Sigmoid colon (tissue), 4 donors: ENCODE measurements at regions not wholly inside any gene's neighbourhood (a gene's known extent, or its start where the extent isn't known, plus 50 kb on each side); places are given as distances from the start of the nearest gene placed in this dataset.

Experiments used
- CTCF ChIP-seq, 4 experiments: fragments of 450-650 bp in 3 of 4; fragments of 200-600 bp in 1 of 4; IDR thresholded peaks; one replicate each; pipeline ENCODE4 v1.5.1; 2016 to 2019; ENCODE audit warnings: antibody characterized with exemption in 4 of 4, mild to moderate bottlenecking in 3 of 4, moderate library complexity in 2 of 4
- EP300 ChIP-seq, 4 donors: sonication (generic); formaldehyde crosslinking; IDR thresholded peaks; one replicate each; pipeline ENCODE4 v1.6.1; 2017; ENCODE audit warnings: antibody characterized with exemption in 4 of 4
- POLR2A ChIP-seq, 2 donors: fragments of 450-650 bp; IDR thresholded peaks; one replicate each; pipeline ENCODE4 v1.6.1; 2016; ENCODE audit warnings: antibody characterized with exemption in 2 of 2, mild to moderate bottlenecking in 2 of 2, moderate library complexity in 2 of 2
- POLR2AphosphoS5 ChIP-seq, 4 donors: sonication (generic); formaldehyde crosslinking; IDR thresholded peaks; one replicate each; pipeline ENCODE4 v1.6.1; 2017; ENCODE audit warnings: antibody characterized with exemption in 4 of 4

GRCh38 chr1:25091658-25092057 is 140.6 kb downstream of the SYF2 start:
- TF ChIP-seq CTCF (IDR thresholded peaks at IDR 0.05), result no peak
- TF ChIP-seq POLR2AphosphoS5 (IDR thresholded peaks at IDR 0.05), result no peak
- no peak for TF ChIP-seq POLR2A (IDR thresholded peaks at IDR 0.05)
- no peak for TF ChIP-seq EP300 (IDR thresholded peaks at IDR 0.05)
